DMS153 (cell line): ENCODE measurements at regions not wholly inside any gene's neighbourhood (a gene's known extent, or its start where the extent isn't known, plus 50 kb on each side); places are given as distances from the start of the nearest gene placed in this dataset.
"Not testable (repeated sequence)": the region's sequence is repeated elsewhere in the genome, so short reads cannot be mapped to it uniquely, and the experiment has no call there.

ENCODE experiments used
- DNase-seq: peaks from one replicate; lab custom pipeline; 2025; lab: John Stamatoyannopoulos, UW

GRCh38 chr7:156384706-156385105 is 255.9 kb upstream of the RNF32 start:
- no peak for DNase-seq

- no peak for DNase-seq
Measured at GRCh38 chr7:156383526-156383925, 257.0 kb upstream of the RNF32 start.

DNA sequence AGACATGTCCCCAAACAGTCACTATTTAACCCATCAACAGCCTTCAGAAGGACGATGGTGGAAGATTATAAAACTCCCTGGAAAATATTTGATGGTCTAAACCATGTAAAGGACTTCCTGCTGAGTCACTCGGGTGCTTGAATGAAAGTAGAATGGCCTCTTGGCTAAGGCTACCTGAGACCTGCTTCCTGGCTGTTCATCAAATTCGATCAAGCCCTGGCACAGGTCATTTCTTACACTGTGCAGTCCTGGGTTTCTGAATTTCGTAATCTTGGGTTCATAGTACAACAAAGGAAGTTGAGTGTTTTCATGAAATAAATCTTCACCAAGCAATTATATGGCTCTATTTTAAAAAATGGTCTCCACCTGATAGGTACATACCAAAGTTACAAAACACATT is 260.3 kb upstream of the RNF32 start:
- peak; percentile 22 for DNase-seq

DNA sequence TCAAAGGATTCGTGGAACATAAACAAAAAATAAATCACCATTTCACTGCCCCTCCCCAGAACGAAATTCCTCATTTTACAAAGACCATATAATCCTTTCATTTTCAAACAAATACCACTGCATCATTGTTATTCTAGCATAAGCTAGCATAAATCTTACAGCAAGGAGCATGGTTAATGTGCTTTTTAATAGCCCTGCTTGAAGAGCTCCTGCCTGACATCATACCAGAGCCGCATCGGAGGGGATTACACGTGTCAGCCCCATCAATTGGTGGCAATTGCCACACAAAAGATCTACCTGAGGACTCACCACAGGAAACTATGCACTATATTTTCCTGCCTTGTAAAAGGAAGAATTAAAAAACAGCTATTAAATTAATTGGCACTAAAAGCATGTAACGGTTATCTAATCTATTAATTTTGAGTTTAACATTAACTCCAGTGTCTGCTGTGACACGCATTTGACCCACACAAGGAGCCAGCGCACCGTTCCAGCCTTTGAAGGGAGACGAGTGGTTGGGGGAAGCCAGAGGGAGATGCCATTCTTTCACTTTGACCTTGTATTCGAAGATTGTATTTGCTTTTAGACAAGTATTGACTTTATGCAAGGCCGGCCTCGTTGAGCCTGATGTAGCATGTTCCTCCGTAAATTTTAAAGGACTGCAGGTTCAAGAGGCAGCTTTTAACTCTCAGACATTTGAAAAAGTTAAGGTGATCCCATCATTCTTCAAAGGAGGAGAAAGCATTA is 261.1 kb upstream of the RNF32 start:
- peak; percentile 21 for DNase-seq

- DNase-seq: no peak
Measured at GRCh38 chr7:156378806-156379205, 261.8 kb upstream of the RNF32 start.

DNA sequence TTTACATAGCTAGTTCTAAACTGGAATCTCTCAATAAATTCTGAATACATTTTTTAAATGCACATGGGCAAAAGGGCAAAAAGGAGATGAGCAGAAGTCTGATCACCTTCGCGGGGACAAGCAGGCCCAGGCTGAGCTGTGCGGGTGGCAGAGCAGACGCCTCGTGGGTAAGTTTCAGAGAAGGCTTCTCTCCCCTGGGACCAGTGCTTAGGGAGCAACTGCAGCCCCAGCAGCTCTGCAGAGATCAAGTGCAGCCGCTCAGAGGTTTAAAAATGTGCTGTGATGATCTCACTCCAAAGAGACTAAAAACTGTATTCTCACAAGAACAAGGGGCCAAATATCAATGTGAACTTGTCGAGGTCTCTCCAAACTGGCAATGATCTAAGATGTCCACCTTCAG is 264.3 kb upstream of the RNF32 start:
- no peak for DNase-seq

- no peak for DNase-seq
Measured at GRCh38 chr7:156374335-156374734, 266.2 kb upstream of the RNF32 start.

GRCh38 chr7:156369929-156370328 is 270.6 kb upstream of the RNF32 start:
- not testable (repeated sequence) for DNase-seq

DNA sequence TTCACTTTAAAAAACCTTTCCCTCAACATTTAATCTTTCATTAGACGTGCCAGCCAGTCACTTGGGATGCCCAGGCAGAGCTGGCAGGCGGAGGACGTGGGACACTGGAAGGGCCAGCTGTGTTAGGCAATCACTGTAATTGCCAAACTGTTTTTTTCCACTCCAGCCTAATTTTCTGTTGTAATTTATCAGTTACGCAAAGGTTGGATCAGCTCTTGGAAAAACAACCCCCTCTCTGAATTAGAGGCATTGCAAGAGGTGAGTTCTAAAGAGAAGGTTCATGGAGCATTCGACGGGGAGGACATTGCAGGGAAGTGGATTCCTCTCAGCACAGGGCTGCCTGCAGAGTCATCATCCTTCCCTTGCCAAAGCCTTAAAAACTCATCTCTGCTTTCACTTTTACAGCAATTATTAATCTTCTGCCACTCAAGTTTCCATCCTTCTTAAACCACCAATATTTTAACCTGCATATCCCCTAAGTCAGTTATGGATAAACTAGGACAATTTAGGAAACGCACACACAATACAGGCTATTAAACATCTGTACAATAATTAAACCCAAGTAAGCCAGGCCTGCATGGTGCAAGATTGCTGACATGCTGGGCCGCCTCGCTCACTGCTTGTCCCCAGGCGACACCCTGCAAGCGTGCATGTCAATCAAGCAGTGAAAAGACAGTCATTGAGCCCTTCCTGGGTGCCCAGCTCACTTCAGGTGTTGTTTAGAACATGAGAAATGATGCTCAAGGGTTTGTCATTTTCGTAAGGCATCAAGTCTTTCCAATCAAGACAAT is 272.3 kb upstream of the RNF32 start:
- no peak for DNase-seq

- DNase-seq: no peak
Measured at GRCh38 chr7:156363751-156364150, 276.8 kb upstream of the RNF32 start.

DNA sequence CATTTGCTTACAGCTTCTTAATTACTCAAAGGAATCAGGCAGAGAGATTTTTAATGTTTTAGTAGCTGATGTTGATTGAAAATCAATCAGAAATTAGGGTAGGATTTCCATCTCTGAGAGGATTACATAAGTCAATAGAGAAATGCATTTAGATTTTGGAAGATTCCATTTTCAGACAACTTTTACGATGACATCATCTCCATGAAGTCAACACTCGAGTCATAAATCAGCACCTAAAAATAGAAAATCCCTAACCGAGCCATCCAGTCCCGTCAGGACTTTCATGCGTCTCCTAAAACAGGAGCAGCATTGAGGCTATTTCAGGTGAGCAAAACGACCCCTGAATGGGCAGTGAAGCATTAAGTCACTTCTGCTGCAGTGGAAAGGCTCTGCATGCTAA is 279.7 kb upstream of the RNF32 start:
- no peak for DNase-seq

- DNase-seq: no peak
Measured at GRCh38 chr7:156356551-156356950, 284.0 kb upstream of the RNF32 start.

GRCh38 chr7:156353352-156353751 is 287.2 kb upstream of the RNF32 start:
- no peak for DNase-seq

DNA sequence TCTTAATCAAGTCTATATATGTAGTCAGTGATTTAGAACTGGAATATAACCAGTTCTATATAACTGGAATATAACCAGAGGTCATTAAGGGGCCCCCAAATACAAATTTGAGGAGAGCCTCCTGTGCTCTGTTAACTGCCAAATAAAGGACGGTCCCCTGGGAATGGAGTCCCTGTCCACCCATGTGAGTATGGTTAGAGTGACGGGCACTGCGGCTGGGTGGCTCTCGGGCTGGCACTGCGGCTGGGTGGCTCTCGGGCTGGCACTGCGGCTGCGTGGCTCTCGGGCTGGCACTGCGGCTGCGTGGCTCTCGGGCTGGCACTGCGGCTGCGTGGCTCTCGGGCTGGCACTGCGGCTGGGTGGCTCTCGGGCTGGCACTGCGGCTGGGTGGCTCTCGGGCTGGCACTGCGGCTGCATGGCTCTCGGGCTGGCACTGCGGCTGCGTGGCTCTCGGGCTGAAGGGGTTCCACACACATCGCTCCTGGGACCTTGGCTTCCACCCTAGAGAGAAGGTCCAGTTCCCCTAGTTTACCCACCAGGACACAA is 292.8 kb upstream of the RNF32 start:
- DNase-seq: not testable (repeated sequence)

DNA sequence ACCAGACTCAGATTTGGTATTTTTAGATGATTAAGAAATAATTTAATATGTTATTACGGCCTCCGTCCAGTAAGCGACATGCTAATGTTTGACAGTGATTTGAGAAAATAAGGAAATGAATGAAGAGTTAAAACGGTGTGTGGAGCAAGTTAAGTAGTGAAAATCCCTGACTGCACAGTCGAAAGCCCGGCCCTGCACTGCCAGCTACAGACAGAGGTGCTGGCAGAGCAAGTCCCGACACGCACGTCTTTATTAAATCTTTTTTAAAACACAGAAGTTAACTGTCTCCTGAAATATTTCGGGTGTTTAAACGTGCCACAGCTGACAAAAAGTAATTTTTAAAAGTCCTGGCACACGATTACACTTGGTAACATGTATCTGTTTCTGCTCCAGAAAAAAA is 293.4 kb upstream of the RNF32 start:
- DNase-seq: no peak

DNA sequence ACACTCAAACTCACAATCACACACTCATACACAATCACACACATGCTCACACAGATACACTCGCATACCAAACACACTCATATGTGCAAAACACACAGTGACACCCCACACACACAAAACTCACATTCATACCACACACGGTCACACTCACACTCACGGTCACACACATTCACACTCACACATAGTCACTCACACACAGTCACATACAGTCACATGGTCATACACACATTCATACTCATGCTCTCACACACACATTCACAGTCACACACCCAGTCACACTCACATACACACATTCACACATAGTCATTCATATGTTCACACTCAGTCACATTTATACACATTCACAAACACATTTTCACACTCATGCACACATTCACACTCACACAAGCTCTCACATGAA is 296.0 kb upstream of the RNF32 start:
- DNase-seq: no peak

DNA sequence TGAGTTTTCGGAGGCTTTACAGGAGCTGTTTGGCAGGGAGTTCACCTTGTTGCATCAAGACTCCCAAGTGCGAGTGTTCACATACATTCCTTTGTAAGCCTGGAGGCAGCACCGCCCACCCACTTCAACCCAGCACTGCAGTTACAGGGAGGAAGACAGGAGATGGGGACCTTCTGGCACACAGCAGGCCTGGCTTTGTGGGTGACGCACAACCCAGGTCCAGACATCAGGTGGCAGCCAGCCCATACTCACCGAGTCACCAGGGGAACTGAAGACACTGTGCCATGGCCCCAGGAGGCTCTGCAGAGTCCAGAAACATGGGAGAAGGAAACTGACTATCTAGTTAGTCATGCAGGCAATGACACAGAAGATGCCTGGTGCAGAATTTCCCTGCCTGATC is 305.9 kb upstream of the RNF32 start:
- DNase-seq: no peak

DNA sequence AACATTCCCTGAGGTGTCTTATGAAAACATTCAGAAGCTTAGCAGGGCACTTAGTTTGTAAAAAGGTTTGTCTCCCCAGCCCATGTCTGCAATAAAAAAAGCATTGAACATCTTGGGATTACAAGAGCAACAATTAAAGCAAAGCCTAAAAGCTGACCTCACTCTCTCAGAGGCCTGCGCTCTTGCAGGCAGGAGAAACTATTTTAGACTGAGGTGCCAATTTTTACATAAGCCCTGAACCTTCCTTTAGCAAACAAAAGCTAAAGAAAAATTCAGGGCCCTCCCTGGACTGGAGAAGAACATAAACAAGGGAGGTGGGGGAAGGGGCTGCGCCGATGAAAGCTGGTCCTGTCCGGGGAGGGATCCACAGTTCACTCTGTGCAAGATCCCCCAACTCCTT is 312.7 kb upstream of the RNF32 start:
- DNase-seq: no peak

GRCh38 chr7:156327474-156327873 is 313.1 kb upstream of the RNF32 start:
- DNase-seq: no peak

DNA sequence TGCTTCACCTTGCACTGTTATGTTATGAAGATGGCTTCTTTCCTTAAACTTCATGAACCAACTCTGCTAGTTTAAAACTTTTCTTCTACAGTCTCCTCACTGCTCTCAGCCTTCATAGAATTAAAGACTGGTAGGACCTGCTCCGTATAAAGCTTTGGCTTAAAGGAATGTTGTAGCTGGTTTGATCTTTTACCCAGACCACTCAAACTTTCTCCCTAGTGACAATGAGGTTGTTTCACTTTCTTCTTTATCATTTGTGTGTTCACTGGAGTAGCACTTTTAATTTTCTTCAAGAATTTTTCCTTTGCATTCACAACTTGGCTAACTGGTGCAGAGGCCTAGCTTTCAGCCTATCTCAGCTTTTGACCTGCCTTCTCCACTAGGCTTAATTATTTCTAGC is 316.4 kb upstream of the RNF32 start:
- no peak for DNase-seq

GRCh38 chr7:156321430-156321829 is 319.1 kb upstream of the RNF32 start:
- not testable (repeated sequence) for DNase-seq

GRCh38 chr7:156318926-156319325 is 321.6 kb upstream of the RNF32 start:
- DNase-seq: no peak

GRCh38 chr7:156318426-156318825 is 322.1 kb upstream of the RNF32 start:
- peak; percentile 22 for DNase-seq
